ENCODE measurements at regions not wholly inside any gene's neighbourhood (a gene's known extent, or its start where the extent isn't known, plus 50 kb on each side); places are given as distances from the start of the nearest gene placed in this dataset.

DNA sequence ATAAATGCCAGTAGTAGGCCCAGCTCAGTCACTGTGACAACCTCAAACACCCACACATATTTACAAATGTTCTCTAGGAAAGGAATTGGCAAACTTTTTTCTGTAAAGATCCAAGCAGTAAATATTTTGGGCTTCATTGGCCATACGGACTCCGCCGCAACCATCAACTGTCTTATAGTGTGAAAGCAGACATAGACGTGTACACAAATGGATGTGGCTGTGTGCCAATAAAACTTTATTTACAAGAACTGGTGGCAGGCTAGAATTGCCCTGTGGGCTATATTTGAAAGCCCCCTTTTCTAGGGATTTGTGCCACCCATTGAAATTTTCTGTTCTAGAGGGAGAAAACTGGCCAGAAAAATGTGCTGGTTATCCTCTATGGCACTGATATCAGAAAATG, 683.8 kb upstream of the EEF2KMT start:
- TF ChIP-seq, protein P1, sequence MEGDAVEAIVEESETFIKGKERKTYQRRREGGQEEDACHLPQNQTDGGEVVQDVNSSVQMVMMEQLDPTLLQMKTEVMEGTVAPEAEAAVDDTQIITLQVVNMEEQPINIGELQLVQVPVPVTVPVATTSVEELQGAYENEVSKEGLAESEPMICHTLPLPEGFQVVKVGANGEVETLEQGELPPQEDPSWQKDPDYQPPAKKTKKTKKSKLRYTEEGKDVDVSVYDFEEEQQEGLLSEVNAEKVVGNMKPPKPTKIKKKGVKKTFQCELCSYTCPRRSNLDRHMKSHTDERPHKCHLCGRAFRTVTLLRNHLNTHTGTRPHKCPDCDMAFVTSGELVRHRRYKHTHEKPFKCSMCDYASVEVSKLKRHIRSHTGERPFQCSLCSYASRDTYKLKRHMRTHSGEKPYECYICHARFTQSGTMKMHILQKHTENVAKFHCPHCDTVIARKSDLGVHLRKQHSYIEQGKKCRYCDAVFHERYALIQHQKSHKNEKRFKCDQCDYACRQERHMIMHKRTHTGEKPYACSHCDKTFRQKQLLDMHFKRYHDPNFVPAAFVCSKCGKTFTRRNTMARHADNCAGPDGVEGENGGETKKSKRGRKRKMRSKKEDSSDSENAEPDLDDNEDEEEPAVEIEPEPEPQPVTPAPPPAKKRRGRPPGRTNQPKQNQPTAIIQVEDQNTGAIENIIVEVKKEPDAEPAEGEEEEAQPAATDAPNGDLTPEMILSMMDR (IDR thresholded peaks at IDR 0.05), result no peak
- no peak for TF ChIP-seq POLR2A (IDR thresholded peaks at IDR 0.05)

All from heart left ventricle (tissue), 13 donors.